Anterior cingulate cortex (tissue), 58 donors: ENCODE measurements at regions not wholly inside any gene's neighbourhood (a gene's known extent, or its start where the extent isn't known, plus 50 kb on each side); places are given as distances from the start of the nearest gene placed in this dataset.

Experiments
- DNase-seq, 58 donors: peaks; one replicate each; lab custom pipeline; 2025; lab: John Stamatoyannopoulos, UW

DNA sequence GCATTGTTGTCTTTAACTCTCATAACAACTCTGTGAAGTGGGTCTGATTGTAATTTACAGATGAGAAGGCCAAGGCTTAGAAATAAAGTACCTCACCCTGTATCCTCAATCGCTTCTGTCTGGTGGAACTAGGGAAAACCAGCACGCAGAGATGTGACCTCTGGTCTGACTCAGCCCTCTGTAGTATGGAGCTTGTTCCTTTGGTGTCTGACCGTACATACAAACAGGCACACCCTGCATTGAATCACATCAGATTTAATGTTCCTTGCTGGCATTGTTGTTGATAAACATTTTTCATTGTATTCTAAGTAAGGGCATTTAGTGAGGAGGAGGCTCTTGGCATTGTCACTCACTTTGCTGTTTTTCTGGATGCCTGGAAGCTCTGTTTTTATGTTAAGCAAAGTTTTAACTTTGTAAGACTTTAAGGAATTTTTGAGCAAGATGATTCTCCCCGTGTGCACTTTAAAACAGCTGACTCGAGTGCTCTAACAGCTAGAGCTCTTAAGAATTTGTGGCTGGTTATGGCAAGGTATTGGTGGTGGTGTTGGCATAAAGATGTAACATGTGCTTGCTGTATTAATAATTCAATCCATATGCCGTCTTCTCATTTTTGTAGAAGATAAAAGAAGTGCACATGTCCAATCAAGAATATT is 89.0 kb upstream of the SPATA13 start:
- no peak for DNase-seq

DNA sequence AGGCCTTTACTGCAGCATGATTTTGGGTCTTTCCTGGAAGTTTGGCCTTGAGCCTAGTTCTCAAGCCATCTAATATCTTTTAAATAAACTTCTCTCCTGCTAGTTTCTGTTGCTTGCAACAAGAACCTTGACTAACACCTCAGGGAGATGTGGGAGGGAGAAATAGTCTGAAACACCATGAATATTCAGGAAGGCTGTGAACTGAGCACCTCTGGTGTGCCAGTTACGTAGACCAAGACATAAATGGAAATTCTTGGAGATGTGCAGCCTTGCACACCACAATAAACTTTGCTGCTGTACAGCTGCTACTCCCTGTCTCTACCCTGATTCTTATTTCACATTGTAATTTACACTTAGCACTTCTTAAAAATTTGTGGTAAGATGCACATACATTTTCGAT is 86.9 kb upstream of the SPATA13 start:
- DNase-seq, result no peak

- DNase-seq, result peak in 13 of 58 donors; percentile 22 to 55 (median 31)
Measured at GRCh38 chr13:24074678-24075077, 85.8 kb upstream of the SPATA13 start.

- no peak for DNase-seq
Measured at GRCh38 chr13:24075137-24075975, 85.2 kb upstream of the SPATA13 start.

- DNase-seq, result peak in 7 of 58 donors; percentile 14 to 63 (median 23)
Measured at GRCh38 chr13:24076109-24076508, 84.4 kb upstream of the SPATA13 start.

DNA sequence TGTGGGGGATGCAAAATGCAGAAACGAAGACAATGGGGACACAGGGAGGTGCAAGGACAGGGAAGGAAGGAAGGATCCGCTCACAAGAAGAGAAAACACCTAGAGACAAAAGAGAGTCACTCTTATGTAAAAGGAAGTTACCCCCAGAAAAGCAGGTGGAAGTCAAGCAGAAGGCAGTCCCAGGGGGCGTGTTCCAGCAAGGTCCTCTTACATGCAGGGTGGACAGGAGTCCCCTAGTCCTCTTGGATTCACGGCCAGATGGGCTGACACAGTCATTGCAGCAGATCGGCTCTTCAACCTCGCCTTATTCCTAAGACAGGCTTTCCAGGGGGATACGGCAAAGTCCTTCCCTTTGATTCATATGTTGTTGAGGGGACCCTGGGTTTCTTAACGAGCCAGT is 83.9 kb upstream of the SPATA13 start:
- no peak for DNase-seq

DNA sequence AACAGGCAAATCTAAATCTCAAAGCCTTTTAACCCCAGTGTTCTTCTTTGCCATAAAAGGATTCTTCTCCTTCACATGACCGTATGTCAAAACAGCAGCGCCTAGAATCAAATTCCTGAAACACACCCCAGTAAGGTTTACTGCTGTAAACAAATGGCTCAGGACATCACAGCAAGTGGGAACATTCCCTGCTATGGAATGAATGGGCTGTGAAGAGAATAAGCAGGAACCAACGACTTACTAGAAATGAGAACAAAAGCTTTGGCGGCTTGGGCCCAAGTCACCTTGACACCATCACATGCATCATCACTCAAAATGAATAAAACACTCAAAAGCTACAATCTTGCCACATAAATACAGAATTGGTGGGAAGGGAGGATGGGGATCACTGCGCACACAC is 80.4 kb upstream of the SPATA13 start:
- no peak for DNase-seq

- no peak for DNase-seq
Measured at GRCh38 chr13:24081387-24081786, 79.1 kb upstream of the SPATA13 start.

DNA sequence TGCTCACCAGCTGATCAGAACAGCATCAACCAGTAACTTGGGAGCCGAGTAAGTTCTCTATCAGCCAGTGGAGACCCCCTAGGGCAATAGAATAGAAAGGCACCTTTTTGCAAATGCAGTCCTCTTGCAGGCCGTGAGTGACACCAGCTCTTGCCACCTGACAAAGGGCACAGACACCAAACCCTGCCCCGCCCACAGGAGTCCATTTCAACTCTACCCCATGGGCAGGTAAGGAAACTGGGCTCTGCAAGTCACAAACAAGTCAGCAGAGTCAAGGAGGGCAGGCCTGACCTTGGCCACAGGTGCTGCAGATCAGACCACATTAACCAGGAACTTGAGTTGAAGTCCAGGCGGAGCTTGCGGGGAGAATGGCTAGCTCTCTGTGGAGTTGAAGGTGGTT is 77.4 kb upstream of the SPATA13 start:
- DNase-seq, result no peak

- DNase-seq, result peak in 24 of 58 donors; percentile 12 to 75 (median 35)
Measured at GRCh38 chr13:24083722-24084421, 76.6 kb upstream of the SPATA13 start.

- no peak for DNase-seq
Measured at GRCh38 chr13:24085662-24086061, 74.9 kb upstream of the SPATA13 start.

GRCh38 chr13:24086642-24087041 is 73.9 kb upstream of the SPATA13 start:
- DNase-seq, result no peak

- no peak for DNase-seq
Measured at GRCh38 chr13:24087605-24088225, 72.8 kb upstream of the SPATA13 start.

GRCh38 chr13:24090049-24090448 is 70.5 kb upstream of the SPATA13 start:
- DNase-seq, result no peak

DNA sequence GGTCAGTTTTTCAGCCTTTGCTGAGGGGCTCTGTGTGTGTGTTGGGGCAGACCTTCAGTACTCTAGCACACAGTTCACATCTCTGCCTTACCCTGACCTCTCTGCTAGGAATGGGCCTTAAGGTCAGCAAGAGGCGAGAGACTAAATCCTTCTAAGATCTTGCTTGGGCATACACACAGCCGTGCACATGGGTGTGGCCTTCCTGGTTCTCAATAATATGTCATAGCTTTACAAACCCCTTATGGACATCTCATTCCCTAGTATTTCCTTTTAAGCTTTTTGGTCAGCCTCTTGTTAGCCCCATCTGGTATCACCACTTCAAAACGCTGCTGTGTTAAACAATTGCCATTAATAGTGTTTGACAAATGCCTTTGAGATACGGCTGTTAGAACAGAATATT is 69.4 kb upstream of the SPATA13 start:
- no peak for DNase-seq

GRCh38 chr13:24092108-24092507 is 68.4 kb upstream of the SPATA13 start:
- DNase-seq, result no peak

DNA sequence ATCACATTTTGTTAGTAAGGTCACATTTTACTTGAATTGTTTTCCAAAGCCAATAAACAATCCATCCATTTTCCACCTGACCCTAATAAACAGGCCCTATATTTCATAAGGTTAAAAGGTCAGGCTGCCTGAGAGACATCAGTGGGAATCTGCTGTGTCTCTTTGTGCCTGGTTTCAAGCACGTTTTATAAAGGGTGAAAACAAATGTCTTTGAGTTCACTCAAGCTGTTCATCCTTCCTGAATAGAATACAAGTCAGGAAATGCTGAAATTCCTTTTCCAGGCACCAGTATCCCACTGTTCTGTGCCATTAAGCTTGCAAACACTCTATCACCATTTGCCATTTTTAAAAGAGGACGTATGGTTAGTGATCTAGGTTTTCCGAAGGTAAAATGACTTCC is 67.5 kb upstream of the SPATA13 start:
- DNase-seq, result no peak

DNA sequence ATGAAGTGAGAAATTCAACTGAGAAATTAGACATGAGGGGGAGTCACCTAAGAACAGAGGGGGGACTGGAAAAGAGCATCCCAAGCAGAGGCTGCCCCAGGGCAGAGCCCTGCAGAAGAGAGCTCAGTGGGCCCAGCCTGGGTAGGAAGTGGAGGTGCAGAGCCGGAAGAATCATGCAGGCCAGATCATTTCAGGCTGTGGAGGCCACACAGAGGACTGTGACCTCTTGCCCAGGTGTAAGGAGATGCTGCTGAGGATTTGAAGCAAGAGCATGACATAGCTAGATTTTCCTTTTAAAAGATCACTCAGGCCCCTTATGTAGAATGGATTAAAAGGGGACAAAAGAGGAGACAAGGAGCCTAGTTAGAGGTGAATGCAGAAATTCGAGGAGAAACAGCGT is 63.9 kb upstream of the SPATA13 start:
- DNase-seq, result no peak

DNA sequence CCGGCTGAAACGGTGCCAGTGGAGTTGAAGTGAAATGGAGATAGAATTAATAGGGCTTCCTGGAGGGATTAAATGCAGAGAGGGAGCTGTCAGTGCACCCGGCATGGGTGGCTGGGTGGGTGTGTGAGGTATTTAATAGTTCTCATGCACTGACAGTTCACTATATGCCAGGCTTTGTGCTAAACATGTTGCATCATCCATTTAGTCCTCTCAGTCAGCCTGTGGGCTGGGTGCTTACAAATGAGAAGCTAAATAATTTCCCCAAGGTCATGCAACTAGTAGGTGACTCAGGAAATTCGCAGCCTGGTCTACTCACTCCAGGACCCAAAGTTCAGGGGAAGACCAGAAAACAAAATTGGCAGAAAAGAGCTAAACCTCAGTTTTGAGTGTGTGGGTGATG is 63.5 kb upstream of the SPATA13 start:
- peak in 1 of 58 donors; percentile 30 for DNase-seq

DNA sequence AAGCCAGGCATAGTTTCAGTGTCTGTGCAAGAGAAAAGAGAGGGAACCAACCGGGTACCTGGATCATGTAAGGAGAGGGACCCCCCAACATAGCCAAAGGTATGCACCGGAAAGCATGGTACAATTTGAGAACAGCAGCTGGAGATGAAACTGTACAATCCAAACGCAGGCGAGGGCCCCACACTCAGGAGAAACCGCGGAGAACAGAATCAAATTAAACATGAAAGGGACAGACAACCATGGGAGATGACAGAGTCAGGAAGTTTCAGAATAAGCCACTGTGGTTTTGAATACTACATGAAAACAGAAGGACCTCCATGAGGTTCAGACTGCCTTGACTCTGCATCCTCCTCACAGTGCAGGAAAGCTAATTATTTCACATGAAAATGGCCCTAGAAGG is 62.9 kb upstream of the SPATA13 start:
- no peak for DNase-seq

DNA sequence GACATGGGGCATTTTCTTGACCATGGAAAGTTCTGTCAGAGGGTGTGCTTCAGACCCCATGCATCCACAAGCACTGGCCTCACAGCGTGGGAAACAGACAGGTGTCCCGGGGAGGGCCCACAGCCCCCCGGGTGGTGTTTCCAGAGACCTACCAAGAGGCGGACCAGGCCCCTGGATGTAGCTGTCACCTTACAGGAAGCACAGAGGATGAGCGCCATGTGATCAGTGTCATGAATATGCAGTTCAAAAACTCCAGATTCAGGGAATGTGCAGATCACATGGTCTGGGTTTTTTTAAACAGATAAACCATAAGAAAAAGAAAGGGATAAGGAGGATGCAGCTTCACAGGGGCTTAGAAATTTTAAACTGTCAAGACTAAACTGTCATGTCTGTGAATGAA is 61.0 kb upstream of the SPATA13 start:
- no peak for DNase-seq
